ENCODE measurements at regions not wholly inside any gene's neighbourhood (a gene's known extent, or its start where the extent isn't known, plus 50 kb on each side); places are given as distances from the start of the nearest gene placed in this dataset.

- Mint-ChIP-seq H3K27ac (no peak overlapping the region), H3K4me1 (no peaks in the 10 kb centered on the region), H3K27me3 (no peaks in the 10 kb centered on the region), H3K9me3 (peaks cover 0 to 7% (median 3%) of the 10 kb centered on the region in 7 donors), H3K4me3 (no peak overlapping the region), H3K36me3 (no peaks in the 10 kb centered on the region)
- no peaks in the 10 kb centered on the region for H3K27me3 ChIP-seq (ENCODE audit: control insufficient read depth, insufficient read depth, low read length)
- no peaks in the 10 kb centered on the region for H3K4me1 ChIP-seq (ENCODE audit: control insufficient read depth, insufficient read depth, low read length, poor library complexity, severe bottlenecking)
- ATAC-seq (ENCODE audit: low read depth in 2 of 2) (no peak), DNase-seq (no peak)
- H3K4me3 ChIP-seq (ENCODE audit: low read depth, low read length), result no peak overlapping the region
- H3K36me3 ChIP-seq (ENCODE audit: control insufficient read depth, insufficient read depth, low read length), result no peaks in the 10 kb centered on the region
- no peaks in the 10 kb centered on the region for H3K9me3 ChIP-seq (ENCODE audit: control insufficient read depth in 2 of 2, low read length in 2 of 2)
- no peak overlapping the region for H3K27ac ChIP-seq (ENCODE audit: insufficient read depth, low read length, poor library complexity, severe bottlenecking)
Observed at GRCh38 chr3:34367521-34367920, 569.1 kb downstream of the PDCD6IP start.

DNA sequence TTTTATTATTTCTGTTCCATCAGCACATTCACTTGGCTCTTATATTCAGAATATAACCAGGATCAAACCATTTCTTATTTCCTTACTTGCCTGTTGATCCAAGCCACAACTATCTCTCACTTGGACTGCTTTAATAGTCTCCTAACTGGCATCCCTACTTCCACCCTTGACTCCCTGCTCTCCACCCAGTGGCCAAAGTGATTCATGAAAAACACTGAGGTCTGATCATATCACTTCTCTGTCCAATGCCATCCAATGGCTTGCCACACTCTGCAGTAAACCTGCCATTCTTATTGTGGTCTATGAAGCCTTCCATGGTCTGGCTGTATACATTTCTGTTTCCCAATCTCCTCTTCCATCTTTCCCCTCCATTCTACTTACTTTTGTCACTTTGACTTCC is 576.1 kb downstream of the PDCD6IP start:
- Mint-ChIP-seq H3K4me3 (no peak overlapping the region), H3K27ac (peak overlapping the region in 1 of 3 donors; percentile 52), H3K36me3 (no peaks in the 10 kb centered on the region), H3K27me3 (no peaks in the 10 kb centered on the region), H3K9me3 (peaks cover 0 to 11% (median 4%) of the 10 kb centered on the region in 7 donors), H3K4me1 (no peaks in the 10 kb centered on the region)
- Histone ChIP-seq H3K4me1 (ENCODE audit: control insufficient read depth, insufficient read depth, low read length, poor library complexity, severe bottlenecking) (no peaks in the 10 kb centered on the region), H3K9me3 (ENCODE audit: control insufficient read depth in 2 of 2, low read length in 2 of 2) (no peaks in the 10 kb centered on the region), H3K36me3 (ENCODE audit: control insufficient read depth, insufficient read depth, low read length) (no peaks in the 10 kb centered on the region), H3K27me3 (ENCODE audit: control insufficient read depth, insufficient read depth, low read length) (no peaks in the 10 kb centered on the region), H3K27ac (ENCODE audit: insufficient read depth, low read length, poor library complexity, severe bottlenecking) (no peak overlapping the region), H3K4me3 (ENCODE audit: low read depth, low read length) (no peak overlapping the region)
- DNase-seq (no peak), ATAC-seq (ENCODE audit: low read depth in 2 of 2) (no peak)

GRCh38 chr3:34376691-34377090 is 578.3 kb downstream of the PDCD6IP start:
- no peaks in the 10 kb centered on the region for H3K27me3 ChIP-seq (ENCODE audit: control insufficient read depth, insufficient read depth, low read length)
- H3K27ac ChIP-seq (ENCODE audit: insufficient read depth, low read length, poor library complexity, severe bottlenecking), result no peak overlapping the region
- no peak overlapping the region for H3K4me3 Mint-ChIP-seq
- H3K27ac Mint-ChIP-seq, result no peak overlapping the region
- no peak overlapping the region for H3K4me3 ChIP-seq (ENCODE audit: low read depth, low read length)
- ATAC-seq (ENCODE audit: low read depth in 2 of 2) (no peak), DNase-seq (no peak)
- no peaks in the 10 kb centered on the region for H3K4me1 Mint-ChIP-seq
- no peaks in the 10 kb centered on the region for H3K36me3 ChIP-seq (ENCODE audit: control insufficient read depth, insufficient read depth, low read length)
- no peaks in the 10 kb centered on the region for H3K36me3 Mint-ChIP-seq
- H3K9me3 Mint-ChIP-seq, result peaks cover 0 to 8% (median 4%) of the 10 kb centered on the region in 7 donors
- no peaks in the 10 kb centered on the region for H3K27me3 Mint-ChIP-seq
- no peaks in the 10 kb centered on the region for H3K4me1 ChIP-seq (ENCODE audit: control insufficient read depth, insufficient read depth, low read length, poor library complexity, severe bottlenecking)
- no peaks in the 10 kb centered on the region for H3K9me3 ChIP-seq (ENCODE audit: control insufficient read depth in 2 of 2, low read length in 2 of 2)

- no peaks in the 10 kb centered on the region for H3K9me3 ChIP-seq (ENCODE audit: control insufficient read depth in 2 of 2, low read length in 2 of 2)
- no peak overlapping the region for H3K27ac Mint-ChIP-seq
- no peaks in the 10 kb centered on the region for H3K36me3 Mint-ChIP-seq
- no peaks in the 10 kb centered on the region for H3K4me1 ChIP-seq (ENCODE audit: control insufficient read depth, insufficient read depth, low read length, poor library complexity, severe bottlenecking)
- H3K27ac ChIP-seq (ENCODE audit: insufficient read depth, low read length, poor library complexity, severe bottlenecking), result no peak overlapping the region
- DNase-seq (no peak), ATAC-seq (ENCODE audit: low read depth in 2 of 2) (no peak)
- H3K27me3 Mint-ChIP-seq, result no peaks in the 10 kb centered on the region
- H3K27me3 ChIP-seq (ENCODE audit: control insufficient read depth, insufficient read depth, low read length), result no peaks in the 10 kb centered on the region
- no peaks in the 10 kb centered on the region for H3K36me3 ChIP-seq (ENCODE audit: control insufficient read depth, insufficient read depth, low read length)
- no peaks in the 10 kb centered on the region for H3K4me1 Mint-ChIP-seq
- peaks cover 0 to 7% (median 4%) of the 10 kb centered on the region in 7 donors for H3K9me3 Mint-ChIP-seq
- no peak overlapping the region for H3K4me3 Mint-ChIP-seq
- H3K4me3 ChIP-seq (ENCODE audit: low read depth, low read length), result no peak overlapping the region
Observed at GRCh38 chr3:34377961-34378360, 579.5 kb downstream of the PDCD6IP start.

GRCh38 chr3:34381243-34381642 is 582.8 kb downstream of the PDCD6IP start:
- H3K36me3 Mint-ChIP-seq, result no peaks in the 10 kb centered on the region
- no peak overlapping the region for H3K27ac Mint-ChIP-seq
- Histone ChIP-seq H3K36me3 (ENCODE audit: control insufficient read depth, insufficient read depth, low read length) (no peaks in the 10 kb centered on the region), H3K4me1 (ENCODE audit: control insufficient read depth, insufficient read depth, low read length, poor library complexity, severe bottlenecking) (no peaks in the 10 kb centered on the region), H3K9me3 (ENCODE audit: control insufficient read depth in 2 of 2, low read length in 2 of 2) (no peaks in the 10 kb centered on the region), H3K27me3 (ENCODE audit: control insufficient read depth, insufficient read depth, low read length) (no peaks in the 10 kb centered on the region), H3K27ac (ENCODE audit: insufficient read depth, low read length, poor library complexity, severe bottlenecking) (no peak overlapping the region), H3K4me3 (ENCODE audit: low read depth, low read length) (no peak overlapping the region)
- H3K4me3 Mint-ChIP-seq, result no peak overlapping the region
- ATAC-seq (ENCODE audit: low read depth in 2 of 2) (no peak), DNase-seq (no peak)
- H3K27me3 Mint-ChIP-seq, result no peaks in the 10 kb centered on the region
- H3K9me3 Mint-ChIP-seq, result peaks cover 0 to 6% (median 3%) of the 10 kb centered on the region in 7 donors
- no peaks in the 10 kb centered on the region for H3K4me1 Mint-ChIP-seq

DNA sequence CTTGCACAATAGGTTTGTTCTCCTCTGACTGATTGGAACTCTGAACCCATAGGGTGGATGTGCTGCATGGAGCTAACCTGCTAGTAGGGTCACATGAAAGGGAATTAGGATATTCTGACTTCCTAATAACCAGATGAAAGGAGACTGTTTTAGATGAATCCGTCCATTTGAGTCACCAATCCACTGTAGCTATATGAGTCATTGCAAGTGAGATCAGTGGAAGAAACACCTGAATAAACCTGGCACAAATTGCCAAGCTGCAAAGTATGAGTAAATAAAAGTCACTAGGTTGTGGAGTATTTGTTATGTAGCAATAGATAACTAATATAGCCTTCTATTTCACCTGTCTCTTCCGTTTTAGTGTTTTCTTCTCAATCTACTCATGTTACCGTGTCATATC is 584.4 kb downstream of the PDCD6IP start:
- Mint-ChIP-seq H3K27me3 (no peaks in the 10 kb centered on the region), H3K9me3 (peaks cover 0 to 6% (median 1%) of the 10 kb centered on the region in 7 donors), H3K4me1 (no peaks in the 10 kb centered on the region), H3K36me3 (no peaks in the 10 kb centered on the region), H3K27ac (no peak overlapping the region), H3K4me3 (no peak overlapping the region)
- Histone ChIP-seq H3K36me3 (ENCODE audit: control insufficient read depth, insufficient read depth, low read length) (no peaks in the 10 kb centered on the region), H3K4me3 (ENCODE audit: low read depth, low read length) (no peak overlapping the region), H3K4me1 (ENCODE audit: control insufficient read depth, insufficient read depth, low read length, poor library complexity, severe bottlenecking) (no peaks in the 10 kb centered on the region), H3K9me3 (ENCODE audit: control insufficient read depth in 2 of 2, low read length in 2 of 2) (no peaks in the 10 kb centered on the region), H3K27me3 (ENCODE audit: control insufficient read depth, insufficient read depth, low read length) (no peaks in the 10 kb centered on the region), H3K27ac (ENCODE audit: insufficient read depth, low read length, poor library complexity, severe bottlenecking) (no peak overlapping the region)
- no peak for DNase-seq
- ATAC-seq (ENCODE audit: low read depth in 2 of 2), result no peak

GRCh38 chr3:34386309-34386708 is 587.9 kb downstream of the PDCD6IP start:
- Histone ChIP-seq H3K4me1 (ENCODE audit: control insufficient read depth, insufficient read depth, low read length, poor library complexity, severe bottlenecking) (no peaks in the 10 kb centered on the region), H3K27me3 (ENCODE audit: control insufficient read depth, insufficient read depth, low read length) (no peaks in the 10 kb centered on the region), H3K9me3 (ENCODE audit: control insufficient read depth in 2 of 2, low read length in 2 of 2) (no peaks in the 10 kb centered on the region), H3K27ac (ENCODE audit: insufficient read depth, low read length, poor library complexity, severe bottlenecking) (no peak overlapping the region), H3K4me3 (ENCODE audit: low read depth, low read length) (no peak overlapping the region), H3K36me3 (ENCODE audit: control insufficient read depth, insufficient read depth, low read length) (no peaks in the 10 kb centered on the region)
- ATAC-seq (ENCODE audit: low read depth in 2 of 2) (no peak), DNase-seq (no peak)
- no peak overlapping the region for H3K4me3 Mint-ChIP-seq
- H3K4me1 Mint-ChIP-seq, result no peaks in the 10 kb centered on the region
- no peaks in the 10 kb centered on the region for H3K36me3 Mint-ChIP-seq
- H3K9me3 Mint-ChIP-seq, result peaks cover 0 to 3% (median 0%) of the 10 kb centered on the region in 7 donors
- H3K27ac Mint-ChIP-seq, result no peak overlapping the region
- no peaks in the 10 kb centered on the region for H3K27me3 Mint-ChIP-seq

- Histone ChIP-seq H3K9me3 (ENCODE audit: control insufficient read depth in 2 of 2, low read length in 2 of 2) (no peaks in the 10 kb centered on the region), H3K4me3 (ENCODE audit: low read depth, low read length) (no peak overlapping the region), H3K27ac (ENCODE audit: insufficient read depth, low read length, poor library complexity, severe bottlenecking) (no peak overlapping the region), H3K27me3 (ENCODE audit: control insufficient read depth, insufficient read depth, low read length) (no peaks in the 10 kb centered on the region), H3K36me3 (ENCODE audit: control insufficient read depth, insufficient read depth, low read length) (no peaks in the 10 kb centered on the region), H3K4me1 (ENCODE audit: control insufficient read depth, insufficient read depth, low read length, poor library complexity, severe bottlenecking) (no peaks in the 10 kb centered on the region)
- H3K27ac Mint-ChIP-seq, result no peak overlapping the region
- no peaks in the 10 kb centered on the region for H3K27me3 Mint-ChIP-seq
- H3K4me1 Mint-ChIP-seq, result no peaks in the 10 kb centered on the region
- ATAC-seq (ENCODE audit: low read depth in 2 of 2), result no peak
- no peak overlapping the region for H3K4me3 Mint-ChIP-seq
- no peaks in the 10 kb centered on the region for H3K36me3 Mint-ChIP-seq
- H3K9me3 Mint-ChIP-seq, result peaks cover 0 to 6% (median 3%) of the 10 kb centered on the region in 7 donors
- no peak for DNase-seq
Observed at GRCh38 chr3:34387826-34388564, 589.6 kb downstream of the PDCD6IP start.
